ENCODE measurements at regions not wholly inside any gene's neighbourhood (a gene's known extent, or its start where the extent isn't known, plus 50 kb on each side); places are given as distances from the start of the nearest gene placed in this dataset.
"Not testable (repeated sequence)": the region's sequence is repeated elsewhere in the genome, so short reads cannot be mapped to it uniquely, and the experiment has no call there.

DNA sequence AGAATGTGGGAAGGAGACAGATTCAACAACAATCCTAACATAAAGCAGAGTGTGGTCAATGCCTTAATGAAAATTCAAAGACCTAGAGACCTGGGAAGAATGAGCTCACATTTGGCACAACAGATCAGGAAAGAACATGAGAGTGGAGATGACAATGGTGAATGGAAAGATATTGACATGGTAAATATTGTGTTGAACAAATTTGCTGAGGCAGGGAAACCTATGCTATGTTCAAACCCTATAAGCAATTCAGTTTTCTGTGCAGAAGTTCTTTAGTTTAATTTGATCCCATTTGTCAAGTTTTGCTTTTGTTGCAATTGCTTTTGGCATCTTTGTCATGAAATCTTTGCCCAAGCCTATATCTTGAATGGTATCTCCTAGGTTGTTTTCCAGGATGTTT lies 199.4 kb upstream of the LRRTM4 start:
- DNase-seq (ENCODE audit: low spot score) = no peak

- DNase-seq (ENCODE audit: low spot score) = no peak
Observed at GRCh38 chr2:77725045-77725444, 202.9 kb upstream of the LRRTM4 start.

DNA sequence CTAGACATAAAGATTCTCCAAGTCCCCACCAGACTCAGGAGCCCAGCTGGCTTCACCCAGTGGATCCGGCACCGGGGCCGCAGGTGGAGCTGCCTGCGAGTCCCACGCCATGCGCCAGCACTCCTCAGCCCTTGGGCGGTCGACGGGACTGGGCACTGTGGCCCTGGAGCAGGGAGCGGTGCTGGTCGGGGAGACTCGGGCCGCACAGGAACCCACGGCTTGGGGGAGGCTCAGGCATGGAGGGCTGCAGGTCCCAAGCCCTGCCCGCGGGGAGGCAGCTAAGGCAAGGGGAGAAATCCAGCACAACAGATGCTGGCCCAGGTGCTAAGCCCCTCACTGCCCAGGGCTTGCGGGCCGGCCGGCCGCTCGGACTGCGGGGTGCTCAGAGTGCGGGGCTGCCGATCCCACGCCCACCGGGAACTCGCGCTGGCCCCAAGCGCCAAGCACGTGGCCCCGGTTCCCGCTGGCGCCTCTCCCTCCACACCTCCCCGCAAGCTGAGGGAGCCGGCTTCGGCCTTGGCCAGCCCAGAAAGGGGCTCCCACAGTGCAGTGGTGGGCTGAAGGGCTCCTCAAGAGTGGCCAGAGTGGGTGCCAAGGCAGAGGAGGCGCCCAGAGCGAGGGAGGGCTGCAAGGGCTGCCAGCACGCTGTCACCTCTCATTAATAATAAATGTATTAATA lies 212.6 kb upstream of the LRRTM4 start:
- not testable (repeated sequence) for DNase-seq (ENCODE audit: low spot score)

DNA sequence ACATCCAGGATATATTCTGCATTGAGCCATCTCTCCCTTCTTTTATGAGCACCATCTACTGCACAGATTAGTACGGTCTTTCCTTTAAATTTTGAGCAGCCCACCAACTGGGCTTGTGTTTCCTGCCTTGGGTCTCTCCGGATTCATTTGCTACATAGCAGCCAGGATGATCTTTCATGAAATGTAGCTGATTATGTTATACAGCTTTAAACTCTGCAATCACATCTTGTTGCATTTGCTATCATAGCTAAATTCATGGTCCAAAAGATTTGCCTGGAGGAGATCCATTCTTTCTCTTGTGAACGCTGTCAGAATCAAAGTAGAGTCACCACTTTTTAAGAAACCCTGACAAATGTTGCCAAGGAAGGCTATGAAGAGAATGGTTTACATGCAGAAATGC lies 215.1 kb upstream of the LRRTM4 start:
- DNase-seq (ENCODE audit: low spot score) = no peak

DNA sequence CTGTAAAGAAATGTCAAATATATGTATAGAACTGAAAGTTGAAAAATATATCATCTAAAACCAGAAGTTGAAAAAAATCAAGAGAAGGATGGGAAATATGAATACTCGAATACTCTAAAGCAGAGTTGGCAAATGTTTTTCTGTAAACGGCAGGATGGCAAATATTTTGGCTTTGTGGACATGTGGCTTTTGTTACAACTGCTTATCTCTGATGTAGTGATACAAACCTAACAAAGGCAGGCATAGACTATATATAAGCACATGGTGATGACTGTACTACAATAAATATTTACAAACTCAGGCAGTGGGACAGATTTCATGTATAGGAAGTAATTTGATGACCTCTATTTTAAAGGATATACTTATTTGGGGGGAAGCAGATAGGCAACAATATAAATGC lies 224.6 kb upstream of the LRRTM4 start:
- no peak for DNase-seq (ENCODE audit: low spot score)

GRCh38 chr2:77753710-77754345 lies 231.7 kb upstream of the LRRTM4 start:
- DNase-seq (ENCODE audit: low spot score) = not testable (repeated sequence)

DNA sequence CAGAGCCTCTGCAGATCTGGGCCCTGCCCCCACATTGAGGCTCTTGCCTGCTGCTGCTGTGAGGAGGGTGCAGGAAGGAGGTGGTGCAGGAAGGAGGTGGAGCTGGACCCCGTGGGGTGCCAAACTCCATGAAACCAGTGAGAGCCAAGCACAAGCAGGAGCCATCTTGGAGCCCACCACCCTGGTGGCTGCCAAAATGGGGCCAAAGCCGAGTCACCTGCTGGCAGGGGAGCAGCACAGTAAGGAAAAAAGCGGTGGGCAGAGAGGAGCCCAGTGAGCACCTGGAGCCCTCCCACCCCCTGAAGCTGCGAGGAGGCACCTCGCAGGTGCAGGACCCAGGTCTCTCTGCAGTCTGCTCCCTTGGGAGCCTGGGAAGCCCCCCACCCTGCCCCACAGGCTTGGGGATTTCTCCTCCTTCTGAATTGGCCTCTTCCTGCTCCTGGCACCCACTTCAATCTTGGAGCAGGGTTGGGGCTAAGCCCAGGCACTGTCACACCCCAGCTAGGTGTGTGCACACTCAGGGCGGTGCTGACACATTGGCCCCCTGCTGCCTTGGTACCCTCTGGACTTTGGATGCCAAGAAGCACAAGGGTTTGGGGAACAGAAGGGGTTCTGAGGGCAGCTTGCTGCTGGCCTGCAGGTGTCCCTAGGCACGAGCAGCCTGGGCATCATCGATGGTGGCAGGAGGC lies 245.4 kb upstream of the LRRTM4 start:
- no peak for DNase-seq (ENCODE audit: low spot score)

- no peak for DNase-seq (ENCODE audit: low spot score)
Observed at GRCh38 chr2:77768508-77768907, 246.3 kb upstream of the LRRTM4 start.

- no peak for DNase-seq (ENCODE audit: low spot score)
Observed at GRCh38 chr2:77778917-77779316, 256.7 kb upstream of the LRRTM4 start.

- DNase-seq (ENCODE audit: low spot score) = not testable (repeated sequence)
Observed at GRCh38 chr2:77793500-77793899, 271.3 kb upstream of the LRRTM4 start.

GRCh38 chr2:77796397-77796796 lies 274.2 kb upstream of the LRRTM4 start:
- DNase-seq (ENCODE audit: low spot score) = no peak

GRCh38 chr2:77797088-77797487 lies 274.9 kb upstream of the LRRTM4 start:
- DNase-seq (ENCODE audit: low spot score) = no peak

GRCh38 chr2:77800410-77800809 lies 278.2 kb upstream of the LRRTM4 start:
- DNase-seq (ENCODE audit: low spot score) = no peak

DNA sequence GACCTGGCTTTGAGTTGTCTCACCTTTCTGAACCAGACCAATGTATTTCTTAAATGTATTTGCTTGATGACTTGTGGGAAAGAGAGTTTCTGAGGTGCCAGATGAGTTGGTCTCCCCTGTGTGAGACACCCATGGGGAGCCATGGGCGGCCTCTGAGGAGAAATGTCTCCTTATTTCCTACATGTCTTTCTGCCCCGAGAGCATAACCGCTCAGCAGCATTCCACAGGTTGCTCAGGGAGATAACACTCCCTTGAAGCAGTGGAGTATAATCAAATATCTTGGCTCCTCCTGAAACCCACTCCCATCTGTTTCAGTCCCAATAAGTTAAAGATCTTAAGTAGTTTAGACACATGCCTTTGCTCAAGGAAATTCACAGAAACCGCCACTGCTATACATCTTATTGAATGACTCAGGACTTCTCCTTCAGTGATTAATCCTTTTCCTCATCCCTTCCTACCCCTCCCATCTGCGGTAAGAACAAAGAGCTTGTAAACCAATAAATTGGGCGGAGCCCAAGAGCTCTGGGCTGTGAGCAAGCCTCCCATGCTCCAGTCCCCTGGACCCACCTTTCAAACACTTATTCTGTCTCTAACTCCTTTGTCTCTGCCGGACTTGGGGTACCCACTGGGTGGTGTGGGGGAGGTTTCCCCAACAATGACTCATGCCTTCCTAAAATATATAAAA lies 285.5 kb upstream of the LRRTM4 start:
- DNase-seq (ENCODE audit: low spot score) = peak; percentile 23

- no peak for DNase-seq (ENCODE audit: low spot score)
Observed at GRCh38 chr2:77808599-77808998, 286.4 kb upstream of the LRRTM4 start.

DNA sequence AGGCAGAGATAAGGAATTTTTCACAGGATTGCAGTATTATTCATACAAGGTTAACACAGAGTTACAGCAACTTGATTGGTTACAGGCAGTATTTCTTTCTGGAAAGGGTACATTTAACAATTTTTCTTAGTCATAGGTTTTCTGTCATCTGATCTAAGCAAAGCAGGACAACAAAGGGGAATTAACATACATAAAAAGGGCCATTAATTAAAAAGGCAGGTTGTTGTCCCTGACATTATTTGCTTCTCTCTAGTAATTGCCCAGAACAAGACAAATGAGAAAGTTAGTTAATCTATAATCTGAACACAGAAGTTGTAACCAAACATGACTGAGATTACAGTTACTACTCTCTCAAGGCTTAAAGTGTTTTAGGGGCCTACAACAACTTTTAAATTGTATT lies 291.4 kb upstream of the LRRTM4 start:
- DNase-seq (ENCODE audit: low spot score) = no peak

DNA sequence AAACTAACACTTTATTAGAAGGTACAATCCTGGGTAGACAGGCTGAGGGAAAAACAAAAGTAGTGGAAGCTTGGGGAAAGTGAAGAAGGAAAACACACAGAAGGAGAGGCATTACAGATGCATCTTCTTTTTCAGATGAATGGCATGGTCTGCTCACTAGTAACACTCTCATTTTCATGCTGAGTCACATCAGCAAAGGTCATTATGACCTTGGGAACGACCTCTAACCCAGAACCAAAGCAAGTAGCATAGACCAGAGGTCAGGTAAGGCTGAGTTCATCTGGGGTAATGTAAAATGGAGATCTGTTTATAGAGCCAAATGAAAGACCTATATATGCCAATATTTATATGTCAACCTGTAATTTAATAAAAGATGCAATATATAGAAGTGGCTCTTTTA lies 294.4 kb upstream of the LRRTM4 start:
- no peak for DNase-seq (ENCODE audit: low spot score)

DNA sequence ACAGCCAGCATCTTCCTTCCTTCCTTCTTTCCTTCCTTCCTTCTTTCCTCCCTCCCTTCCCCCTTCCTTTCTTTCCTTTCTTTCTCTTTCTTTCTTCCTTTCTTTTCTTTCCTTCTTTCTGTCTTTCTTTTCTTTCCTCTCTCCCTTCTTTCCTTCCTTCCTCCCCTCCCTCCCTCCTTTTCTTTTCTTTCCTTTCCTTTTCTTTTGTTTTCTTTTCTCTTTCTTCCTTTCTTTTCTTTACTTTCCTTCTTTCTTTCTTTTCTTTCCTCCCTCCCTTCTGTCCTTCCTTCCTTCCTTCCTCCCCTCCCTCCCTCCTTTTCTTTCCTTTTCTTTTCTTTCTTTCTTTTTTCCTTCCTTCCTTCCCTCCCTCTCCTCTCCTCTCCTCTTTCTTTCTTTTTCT lies 296.0 kb upstream of the LRRTM4 start:
- DNase-seq (ENCODE audit: low spot score) = no peak

DNA sequence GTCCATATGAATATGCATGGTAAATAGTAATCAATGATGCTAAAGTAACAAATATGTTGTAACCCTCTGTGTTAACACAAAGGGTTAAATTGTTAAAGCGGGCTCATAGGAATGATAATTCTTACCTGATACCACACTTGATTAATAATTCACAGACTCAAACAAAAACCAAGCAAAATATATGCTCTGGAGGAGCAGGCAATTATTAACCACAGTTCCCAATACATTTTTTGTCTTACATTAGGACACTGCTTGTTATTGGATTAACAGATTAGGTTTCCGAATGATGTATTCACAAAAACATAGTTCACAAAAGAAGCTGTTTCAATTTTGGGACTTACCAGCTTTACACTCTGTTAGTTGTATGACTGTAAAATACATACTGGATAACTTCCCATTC lies 300.9 kb upstream of the LRRTM4 start:
- no peak for DNase-seq (ENCODE audit: low spot score)

DNA sequence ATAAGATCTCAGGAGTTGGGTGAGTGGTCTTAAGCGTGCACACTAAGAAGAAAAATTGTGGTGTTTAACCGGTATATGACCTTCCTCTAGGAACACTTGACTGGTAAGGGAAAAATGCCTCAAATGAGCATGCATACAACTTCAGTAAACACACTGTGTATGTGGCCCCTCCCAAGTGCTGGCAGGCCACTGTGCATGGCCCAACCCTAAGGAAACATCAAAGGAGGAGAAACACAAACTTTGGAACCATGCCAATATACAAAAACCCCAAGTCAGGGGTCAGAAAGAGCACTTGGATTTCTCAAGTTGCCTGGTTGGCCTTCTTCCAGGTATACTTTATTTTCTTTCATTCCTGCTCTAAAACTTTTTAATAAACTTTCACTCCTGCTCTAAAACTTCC lies 308.9 kb upstream of the LRRTM4 start:
- no peak for DNase-seq (ENCODE audit: low spot score)

DNA sequence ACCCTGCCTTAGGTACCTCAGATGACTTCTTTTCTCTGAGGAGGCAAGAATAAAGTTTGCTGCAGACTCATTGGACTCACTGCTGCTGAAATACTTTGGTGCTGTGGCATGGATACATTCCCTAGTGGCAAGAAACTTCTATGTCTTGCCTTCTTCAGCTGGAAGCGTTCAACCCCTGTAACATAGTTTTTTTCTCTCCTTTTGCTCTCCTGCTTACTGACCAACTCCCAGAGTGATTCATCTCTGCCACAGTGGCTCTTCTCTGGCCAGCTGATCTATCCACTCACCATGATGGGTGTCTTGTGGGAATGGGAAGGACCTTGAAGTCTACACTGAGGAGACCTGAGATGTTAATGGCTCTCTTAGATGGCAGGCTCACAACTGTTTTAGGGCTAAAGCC lies 309.3 kb upstream of the LRRTM4 start:
- DNase-seq (ENCODE audit: low spot score) = no peak

DNA sequence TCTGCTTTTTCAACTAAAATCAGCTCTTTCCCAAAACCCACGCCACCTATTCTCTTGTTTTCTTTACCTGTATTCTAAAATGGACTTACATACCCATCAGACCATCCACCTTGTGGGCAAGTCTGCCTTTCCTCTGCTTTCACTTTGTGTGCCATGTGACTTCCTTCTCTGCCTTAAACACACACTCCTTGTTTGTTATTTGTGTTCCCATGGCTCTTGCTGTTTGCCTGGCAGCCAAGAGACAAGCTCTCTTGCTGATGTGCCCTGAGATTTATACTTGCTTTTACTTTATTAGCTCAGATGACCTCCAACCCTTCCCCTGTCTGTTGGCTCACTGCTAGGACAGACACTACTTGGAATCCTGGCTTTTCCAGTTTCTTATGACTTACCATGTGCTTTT lies 309.7 kb upstream of the LRRTM4 start:
- no peak for DNase-seq (ENCODE audit: low spot score)
